OCI-LY7 (cell line): ENCODE measurements at regions not wholly inside any gene's neighbourhood (a gene's known extent, or its start where the extent isn't known, plus 50 kb on each side); places are given as distances from the start of the nearest gene placed in this dataset.

ENCODE experiments used
- BruUV-seq: library from RNA; stranded (reverse); fragments of 400-500 nt; replicated peaks from 2 replicates; lab custom pipeline; 2021; lab: Mats Ljungman, UMichigan
- CTCF ChIA-PET: fragments of 300-600 bp; sonication (Branson Sonifier 250); formaldehyde crosslinking; loops from one replicate; lab custom pipeline; 2022; ENCODE audit warnings: antibody characterized with exemption; ENCODE audit not compliant: unreplicated experiment; lab: Charles Lee
- POLR2A ChIA-PET: fragments of 300-600 bp; sonication (Branson Sonifier 250); formaldehyde crosslinking; loops from one replicate; lab custom pipeline; 2022; ENCODE audit warnings: antibody characterized with exemption; lab: Charles Lee
- DNase-seq: peaks from one replicate; pipeline ENCODE4 v3.0.0-alpha.2; 2015; ENCODE audit warnings: low spot score
- H2AFZ ChIP-seq: fragments of 200-600 bp; sonication (generic), shearing (Covaris generic); 2 replicates; pipeline ENCODE4 v1.6.1; 2014; ENCODE audit warnings: mild to moderate bottlenecking, antibody characterized with exemption, low read length, moderate library complexity
- H3K27ac ChIP-seq: fragments of 200-600 bp; sonication (generic); 2 replicates; pipeline ENCODE4 v1.5.1; 2014; ENCODE audit warnings: mixed run types, low read depth, mild to moderate bottlenecking, moderate library complexity, low read length, inconsistent platforms; ENCODE audit not compliant: poor library complexity, severe bottlenecking
- H3K36me3 ChIP-seq: fragments of 200-600 bp; sonication (generic); 2 replicates; pipeline ENCODE4 v1.6.1; 2014; ENCODE audit warnings: mild to moderate bottlenecking, antibody characterized with exemption, low read length, moderate library complexity, mixed read lengths; ENCODE audit not compliant: insufficient read depth
- H3K4me1 ChIP-seq: fragments of 200-600 bp; sonication (generic); 2 replicates; pipeline ENCODE4 v1.5.1; 2014; ENCODE audit warnings: mild to moderate bottlenecking, low read length; ENCODE audit not compliant: insufficient read depth, poor library complexity, severe bottlenecking
- H3K4me2 ChIP-seq: fragments of 200-600 bp; sonication (generic); 2 replicates; pipeline ENCODE4 v1.6.1; 2014; ENCODE audit warnings: mild to moderate bottlenecking, low read length
- H3K4me3 ChIP-seq: fragments of 200-600 bp; sonication (generic); 2 replicates; pipeline ENCODE4 v1.5.1; 2014; ENCODE audit warnings: mild to moderate bottlenecking, low read depth, low read length; ENCODE audit not compliant: poor library complexity, severe bottlenecking
- H3K79me2 ChIP-seq: fragments of 200-600 bp; sonication (generic); 2 replicates; pipeline ENCODE4 v1.6.1; 2016; ENCODE audit warnings: low read depth, mild to moderate bottlenecking, low read length, moderate library complexity, mixed read lengths; ENCODE audit not compliant: insufficient read depth
- H3K9me2 ChIP-seq: fragments of 200-600 bp; sonication (generic); 2 replicates; pipeline ENCODE4 v1.6.1; 2016; ENCODE audit warnings: mild to moderate bottlenecking, low read length, mixed read lengths; ENCODE audit not compliant: insufficient read depth
- H3K9me3 ChIP-seq: fragments of 200-600 bp; sonication (generic); 2 replicates; pipeline ENCODE4 v1.6.1; 2014; ENCODE audit warnings: mild to moderate bottlenecking, mixed run types, low read length, mixed read lengths
- H4K20me1 ChIP-seq: fragments of 200-600 bp; sonication (generic); 2 replicates; pipeline ENCODE4 v1.6.1; 2014; ENCODE audit warnings: mild to moderate bottlenecking, antibody characterized with exemption, low read length, moderate library complexity, mixed read lengths; ENCODE audit not compliant: insufficient read depth
- CTCF ChIP-seq: fragments of 200-600 bp; sonication (generic); conservative IDR thresholded peaks from 2 replicates; pipeline ENCODE4 v1.5.1; 2014; ENCODE audit warnings: mild to moderate bottlenecking, antibody characterized with exemption, low read length, moderate library complexity, mixed read lengths
- EZH2phosphoT487 ChIP-seq: fragments of 200-600 bp; sonication (generic); IDR thresholded peaks from 2 replicates; pipeline ENCODE4 v1.6.1; 2018; ENCODE audit warnings: low read depth, borderline replicate concordance, mild to moderate bottlenecking, mixed run types, antibody characterized with exemption, low read length, moderate library complexity, mixed read lengths
- intact Hi-C: fragments of 100-400 bp; cut with micrococcal nuclease; formaldehyde crosslinking; loops from one replicate; pipeline ENCODE4 v1.10.0; 2022; ENCODE audit not compliant: unreplicated experiment

- intact Hi-C loops = no loop called here
- H3K9me2 ChIP-seq = no peaks in the 10 kb centered on the region
- ChIA-PET CTCF (no interaction called here), POLR2A (no interaction called here)
- H3K79me2 ChIP-seq = no peaks in the 10 kb centered on the region
- H2AFZ ChIP-seq = no peak overlapping the region
- no peak overlapping the region for H3K4me3 ChIP-seq
- DNase-seq = no peak
- H3K4me2 ChIP-seq = no peak overlapping the region
- no peaks in the 10 kb centered on the region for H4K20me1 ChIP-seq
- H3K4me1 ChIP-seq = no peaks in the 10 kb centered on the region
- H3K9me3 ChIP-seq = no peaks in the 10 kb centered on the region
- TF ChIP-seq EZH2phosphoT487 (no peak), CTCF (no peak)
- H3K27ac ChIP-seq = no peak overlapping the region
- no peaks in the 10 kb centered on the region for H3K36me3 ChIP-seq
- BruUV-seq = no TSS peak
Observed at GRCh38 chr4:71664366-71664765, 119.5 kb downstream of the GC start.

GRCh38 chr4:71663780-71664179 lies 120.1 kb downstream of the GC start:
- no peaks in the 10 kb centered on the region for H3K9me3 ChIP-seq
- no peaks in the 10 kb centered on the region for H3K79me2 ChIP-seq
- POLR2A ChIA-PET = interaction anchor here (0.6 kb wide), 1 partner anchor 1067 kb away, joined by 4 read pairs; no protein-coding TSS in a partner anchor
- CTCF ChIA-PET = no interaction called here
- no peak for DNase-seq
- no TSS peak for BruUV-seq
- H3K4me1 ChIP-seq = no peaks in the 10 kb centered on the region
- no peak overlapping the region for H3K4me2 ChIP-seq
- intact Hi-C loops = no loop called here
- no peaks in the 10 kb centered on the region for H3K9me2 ChIP-seq
- H2AFZ ChIP-seq = no peak overlapping the region
- TF ChIP-seq CTCF (no peak), EZH2phosphoT487 (no peak)
- H3K27ac ChIP-seq = no peak overlapping the region
- no peaks in the 10 kb centered on the region for H3K36me3 ChIP-seq
- no peaks in the 10 kb centered on the region for H4K20me1 ChIP-seq
- H3K4me3 ChIP-seq = no peak overlapping the region

GRCh38 chr4:71659979-71660378 lies 123.9 kb downstream of the GC start:
- H3K4me1 ChIP-seq = no peaks in the 10 kb centered on the region
- H3K9me3 ChIP-seq = no peaks in the 10 kb centered on the region
- no TSS peak for BruUV-seq
- ChIA-PET CTCF (no interaction called here), POLR2A (no interaction called here)
- H3K4me2 ChIP-seq = no peak overlapping the region
- H4K20me1 ChIP-seq = no peaks in the 10 kb centered on the region
- H3K4me3 ChIP-seq = no peak overlapping the region
- no peak for TF ChIP-seq EZH2phosphoT487
- TF ChIP-seq CTCF = no peak
- H3K27ac ChIP-seq = no peak overlapping the region
- no peaks in the 10 kb centered on the region for H3K9me2 ChIP-seq
- no peaks in the 10 kb centered on the region for H3K79me2 ChIP-seq
- no peak for DNase-seq
- intact Hi-C loops = no loop called here
- no peak overlapping the region for H2AFZ ChIP-seq
- no peaks in the 10 kb centered on the region for H3K36me3 ChIP-seq
